ENCODE measurements at regions not wholly inside any gene's neighbourhood (a gene's known extent, or its start where the extent isn't known, plus 50 kb on each side); places are given as distances from the start of the nearest gene placed in this dataset.
A peak's percentile ranks its signal among the peaks of the same experiment; 100 is the strongest.

DNA sequence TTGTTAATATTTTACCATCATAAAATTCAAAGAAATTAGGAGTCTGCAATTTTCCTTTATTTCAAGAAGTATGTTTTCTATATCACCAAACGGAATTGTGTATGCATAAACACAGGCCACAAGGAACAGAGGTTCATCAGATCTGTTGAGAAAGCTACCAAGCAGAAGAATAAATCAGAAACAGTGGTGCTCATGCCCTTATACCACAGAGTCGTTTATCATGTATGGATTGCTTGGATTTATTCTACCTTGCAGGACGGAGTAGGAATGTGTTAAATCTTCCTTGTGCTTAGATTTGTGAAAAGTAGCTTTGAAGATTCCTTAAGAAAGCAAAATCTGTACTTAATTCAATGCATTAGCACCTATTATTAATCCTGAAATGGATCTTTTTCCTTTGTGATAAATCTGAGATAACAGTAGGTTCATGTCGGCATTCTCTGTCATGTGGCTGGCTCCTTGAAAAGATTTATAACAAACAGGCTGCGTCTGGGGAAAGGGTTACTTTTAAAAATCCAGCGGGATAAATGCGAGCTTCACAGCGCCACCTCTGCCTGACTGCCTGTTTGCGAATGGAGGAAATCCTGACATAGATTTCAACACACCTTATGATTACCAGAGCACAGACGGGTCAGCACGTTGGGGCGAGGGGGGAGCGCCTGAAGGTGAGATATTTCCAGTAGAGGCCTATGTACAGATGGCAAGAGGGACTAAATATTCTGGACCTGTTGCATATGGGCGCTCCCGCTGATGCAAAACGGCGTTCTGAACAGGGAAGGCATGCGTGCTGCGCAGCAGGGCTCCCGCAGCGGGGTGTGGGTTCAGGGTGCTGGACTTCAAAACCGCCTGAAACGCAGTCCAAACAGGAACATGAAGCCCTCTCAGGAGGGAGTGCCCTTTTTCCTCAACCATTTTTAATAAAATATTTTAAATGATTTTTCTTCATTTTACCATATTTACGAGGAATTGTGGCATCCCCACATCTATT lies 445.5 kb upstream of the SGCG start:
- Mint-ChIP-seq H3K4me1 (peaks cover 9 to 13% of the 10 kb centered on the region in 2 experiments; a peak in 3 of 4 replicates), H3K9me3 (no peaks in the 10 kb centered on the region), H3K36me3 (ENCODE audit: insufficient read depth in 1 of 3, low read depth in 3 of 3) (no peaks in the 10 kb centered on the region), H3K27me3 (ENCODE audit: low read depth) (no peaks in the 10 kb centered on the region), H3K27ac (no peak overlapping the region), H3K4me3 (no peak overlapping the region)
- Histone ChIP-seq H3K79me1 (ENCODE audit: insufficient read depth, low read depth, low read length, poor library complexity, severe bottlenecking) (no peaks in the 10 kb centered on the region), H2AK5ac (ENCODE audit: insufficient read length, low read length) (no peak overlapping the region), H3T11ph (ENCODE audit: low read length) (no peak overlapping the region), H3K23me2 (ENCODE audit: insufficient read length, low read depth, low read length, poor library complexity, severe bottlenecking) (no peaks in the 10 kb centered on the region), H3K27ac (ENCODE audit: insufficient read length, low read depth, low read length) (no peak overlapping the region), H3K79me2 (ENCODE audit: insufficient read depth, low read length) (no peaks in the 10 kb centered on the region), H2BK120ac (ENCODE audit: low read depth, low read length, poor library complexity, severe bottlenecking) (no peak overlapping the region), H3K4me2 (ENCODE audit: insufficient read depth, insufficient read length, low read length) (no peak overlapping the region), H2BK5ac (ENCODE audit: insufficient read length, low read length) (no peak overlapping the region), H3K56ac (ENCODE audit: insufficient read length, low read depth, low read length) (no peak overlapping the region), H3K4me1 (ENCODE audit: insufficient read depth, low read length) (no peaks in the 10 kb centered on the region), H4K8ac (replicated peaks; ENCODE audit: insufficient read length, low read depth, low read length) (no peak overlapping the region), H2BK20ac (ENCODE audit: low read depth, low read length, poor library complexity, severe bottlenecking) (no peak overlapping the region), H3K9me3 (ENCODE audit: control insufficient read depth, low read depth, low read length) (no peaks in the 10 kb centered on the region), H2AFZ (ENCODE audit: low read length) (no peak overlapping the region), H3K4ac (ENCODE audit: low read depth, low read length) (no peak overlapping the region), H3K23ac (ENCODE audit: insufficient read length, low read depth, low read length) (no peak overlapping the region), H4K5ac (ENCODE audit: insufficient read length, low read depth, low read length) (no peak overlapping the region), H3K9ac (ENCODE audit: extremely low read depth, insufficient read length, low read length) (no peak overlapping the region), H2BK15ac (ENCODE audit: low read depth, low read length) (no peak overlapping the region), H3K27me3 (ENCODE audit: insufficient read depth, low read length) (no peaks in the 10 kb centered on the region), H2BK12ac (ENCODE audit: insufficient read length, low read depth, low read length) (no peak overlapping the region), H3K18ac (ENCODE audit: insufficient read length, low read depth, low read length) (no peak overlapping the region), H4K91ac (ENCODE audit: insufficient read length, low read depth, low read length) (no peak overlapping the region), H4K20me1 (ENCODE audit: control insufficient read depth, insufficient read depth, insufficient read length) (no peaks in the 10 kb centered on the region), H3K14ac (ENCODE audit: insufficient read depth, low read length) (no peak overlapping the region)
- DNase-seq = peak; percentile 43
- no CpG with 5 or more reads among the region's 24 CpGs for WGBS (ENCODE audit: extremely low coverage, insufficient read length, low lambda C conversion rate)
- TF ChIP-seq, protein P1, sequence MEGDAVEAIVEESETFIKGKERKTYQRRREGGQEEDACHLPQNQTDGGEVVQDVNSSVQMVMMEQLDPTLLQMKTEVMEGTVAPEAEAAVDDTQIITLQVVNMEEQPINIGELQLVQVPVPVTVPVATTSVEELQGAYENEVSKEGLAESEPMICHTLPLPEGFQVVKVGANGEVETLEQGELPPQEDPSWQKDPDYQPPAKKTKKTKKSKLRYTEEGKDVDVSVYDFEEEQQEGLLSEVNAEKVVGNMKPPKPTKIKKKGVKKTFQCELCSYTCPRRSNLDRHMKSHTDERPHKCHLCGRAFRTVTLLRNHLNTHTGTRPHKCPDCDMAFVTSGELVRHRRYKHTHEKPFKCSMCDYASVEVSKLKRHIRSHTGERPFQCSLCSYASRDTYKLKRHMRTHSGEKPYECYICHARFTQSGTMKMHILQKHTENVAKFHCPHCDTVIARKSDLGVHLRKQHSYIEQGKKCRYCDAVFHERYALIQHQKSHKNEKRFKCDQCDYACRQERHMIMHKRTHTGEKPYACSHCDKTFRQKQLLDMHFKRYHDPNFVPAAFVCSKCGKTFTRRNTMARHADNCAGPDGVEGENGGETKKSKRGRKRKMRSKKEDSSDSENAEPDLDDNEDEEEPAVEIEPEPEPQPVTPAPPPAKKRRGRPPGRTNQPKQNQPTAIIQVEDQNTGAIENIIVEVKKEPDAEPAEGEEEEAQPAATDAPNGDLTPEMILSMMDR (conservative IDR thresholded peaks at IDR 0.05) = peak; percentile 43
